HG03460 (cell line): ENCODE measurements at regions not wholly inside any gene's neighbourhood (a gene's known extent, or its start where the extent isn't known, plus 50 kb on each side); places are given as distances from the start of the nearest gene placed in this dataset.
"Not testable (repeated sequence)": the region's sequence is repeated elsewhere in the genome, so short reads cannot be mapped to it uniquely, and the experiment has no call there.

Source experiments
- ATAC-seq: cut with Tn5 transposase; IDR thresholded peaks from one replicate; pipeline ENCODE4 v1.9.1; 2021; ENCODE audit not compliant: unreplicated experiment

DNA sequence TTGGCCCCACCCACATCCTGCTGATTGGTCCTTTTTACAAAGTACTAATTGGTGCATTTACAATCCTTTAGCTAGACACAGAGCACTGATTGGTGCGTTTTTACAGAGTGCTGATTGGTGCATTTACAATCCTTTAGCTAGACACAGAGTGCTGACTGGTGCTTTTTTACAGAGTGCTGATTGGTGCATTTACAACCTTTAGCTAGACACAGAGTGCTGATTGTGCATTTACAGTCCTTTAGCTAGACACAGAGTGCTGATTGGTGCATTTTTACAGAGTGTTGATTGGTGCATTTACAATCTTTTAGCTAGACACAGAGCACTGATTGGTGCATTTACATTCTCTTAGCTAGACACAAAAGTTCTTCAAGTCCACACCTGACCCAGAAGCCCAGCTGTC, 144.2 kb upstream of the XIRP2 start:
- not testable (repeated sequence) for ATAC-seq

DNA sequence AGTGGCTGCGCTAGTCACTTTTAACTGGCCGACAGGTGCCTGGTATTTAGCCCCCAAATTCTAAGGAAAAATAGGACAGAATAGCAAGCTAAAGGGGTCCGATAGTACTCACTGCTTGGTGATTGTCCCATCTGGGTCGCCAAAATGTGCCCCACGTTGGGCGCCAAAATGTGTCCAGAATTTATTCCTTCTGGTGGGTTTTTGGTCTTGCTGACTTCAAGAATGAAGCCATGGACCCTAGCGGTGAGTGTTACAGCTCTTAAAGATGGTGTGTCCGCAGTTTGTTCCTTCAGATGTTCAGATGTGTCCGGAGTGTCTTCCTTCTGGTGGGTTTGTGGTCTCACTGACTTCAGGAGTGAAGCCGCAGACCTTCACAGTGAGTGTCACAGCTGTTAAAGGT, 144.8 kb upstream of the XIRP2 start:
- not testable (repeated sequence) for ATAC-seq

DNA sequence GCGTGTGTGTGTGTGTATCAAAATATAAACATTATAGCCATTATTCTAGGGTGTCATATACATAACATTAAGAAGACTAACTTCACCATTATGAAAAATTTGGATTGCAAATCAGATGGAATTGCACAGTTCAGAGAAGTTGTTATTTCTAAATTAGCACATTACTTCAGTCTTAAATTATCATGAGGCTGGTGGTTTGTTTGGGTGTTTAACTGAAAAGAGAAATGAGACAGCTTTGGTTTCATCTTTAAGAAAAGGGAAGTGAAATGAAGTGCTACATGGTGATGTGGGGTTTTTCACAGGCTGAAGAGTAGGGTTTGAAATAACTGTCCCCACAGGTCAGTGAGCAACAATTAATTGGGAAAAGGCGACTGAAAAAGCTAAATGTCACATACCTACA, 161.2 kb upstream of the XIRP2 start:
- ATAC-seq: peak; percentile 99

DNA sequence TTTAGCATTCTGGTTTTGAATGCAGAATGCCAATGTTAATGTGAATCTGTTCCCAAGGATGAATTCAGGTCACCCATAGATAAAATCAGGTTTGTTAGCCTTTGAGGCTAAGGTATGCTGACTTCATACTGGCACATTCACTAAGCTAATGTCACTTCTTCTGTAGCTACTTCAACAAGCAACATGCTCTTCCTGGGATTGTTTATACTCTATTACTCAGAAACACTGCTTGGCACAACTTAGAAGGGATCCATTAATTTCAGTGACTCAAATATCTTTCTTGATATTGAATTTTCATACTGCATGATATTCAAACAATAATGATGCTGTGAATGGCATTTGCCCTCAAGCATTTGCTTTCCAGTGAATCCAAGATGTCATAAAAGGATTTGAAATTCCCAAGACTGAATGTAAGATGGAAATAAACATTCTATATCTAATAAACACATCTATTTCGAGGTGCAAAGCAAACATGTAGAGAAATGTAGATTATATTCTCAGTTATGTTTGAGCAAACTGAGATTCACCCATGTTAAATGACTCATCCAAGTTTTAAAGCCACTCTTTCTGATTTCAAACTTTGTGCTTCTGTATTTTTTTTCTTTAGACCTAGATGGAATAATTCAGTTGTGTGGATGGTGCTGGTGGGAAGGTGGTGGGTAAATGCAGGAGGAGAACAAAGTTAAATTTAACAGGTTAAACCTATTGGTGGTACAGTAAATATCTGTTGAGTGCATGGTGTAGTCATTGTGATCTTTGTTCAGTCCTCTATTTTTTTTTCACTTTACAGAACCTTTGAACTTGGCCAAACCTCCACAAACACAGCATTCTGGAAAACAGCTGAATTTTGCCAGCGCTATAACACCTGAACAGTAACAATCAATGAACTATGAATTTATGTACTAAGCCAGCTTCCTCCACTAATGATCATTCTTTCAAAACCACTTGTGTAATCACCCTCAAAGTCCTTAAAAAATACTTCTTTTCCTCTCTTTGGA, 162.1 kb upstream of the XIRP2 start:
- ATAC-seq: peak; percentile 14

DNA sequence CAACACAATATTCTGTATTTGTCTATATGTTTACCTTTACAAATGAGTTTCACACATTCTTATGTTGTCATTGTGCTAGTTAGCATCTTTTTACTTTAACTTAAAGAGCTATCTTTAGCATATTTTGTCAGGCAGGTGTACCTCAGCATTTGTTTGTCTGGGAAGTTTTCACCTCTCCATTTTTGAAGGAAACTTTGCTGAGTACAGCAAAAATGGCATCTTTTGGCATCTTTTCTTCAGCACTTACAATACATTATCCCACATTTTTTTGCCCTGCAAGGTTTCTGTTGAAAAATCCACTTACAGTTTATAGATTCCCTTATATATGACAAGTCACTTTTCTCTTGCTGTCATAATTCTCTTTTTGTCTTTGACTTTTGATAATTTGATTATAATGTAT, 171.3 kb upstream of the XIRP2 start:
- no peak for ATAC-seq

DNA sequence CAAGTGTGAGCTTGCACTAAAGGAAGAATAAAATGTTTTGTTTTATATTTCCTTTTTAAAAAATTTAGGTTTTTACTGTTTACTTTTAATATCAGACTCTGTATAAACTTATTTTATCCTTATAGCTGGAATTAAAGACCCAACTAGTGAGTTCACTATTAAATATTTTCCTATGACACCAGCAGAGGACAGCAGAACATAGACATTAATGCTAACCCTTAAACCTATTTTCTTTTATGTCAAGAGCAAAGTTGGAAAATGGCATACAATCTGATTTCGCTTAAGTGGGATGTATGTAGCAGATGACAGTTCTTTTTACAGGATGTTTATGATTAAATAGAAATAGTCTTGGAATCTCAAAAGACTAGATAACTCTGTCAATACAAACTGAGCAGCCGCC, 188.2 kb upstream of the XIRP2 start:
- ATAC-seq: no peak

DNA sequence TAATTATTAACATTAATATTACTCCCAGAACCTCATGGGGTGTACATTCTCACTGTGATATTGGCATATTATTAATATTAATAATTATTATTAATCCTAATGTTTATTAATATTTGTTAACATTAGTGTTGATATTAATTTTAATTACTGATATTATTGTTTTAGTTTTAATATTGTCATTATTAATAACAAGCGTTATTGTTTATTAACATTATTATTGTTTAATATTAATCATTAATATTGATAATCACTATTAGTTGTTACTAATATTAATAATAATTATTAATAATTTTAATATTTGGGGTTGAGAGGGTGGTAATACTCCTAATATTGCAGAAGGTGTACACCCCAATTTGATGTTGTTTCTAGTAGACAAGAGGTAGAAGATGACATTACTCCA, 193.1 kb upstream of the XIRP2 start:
- no peak for ATAC-seq

DNA sequence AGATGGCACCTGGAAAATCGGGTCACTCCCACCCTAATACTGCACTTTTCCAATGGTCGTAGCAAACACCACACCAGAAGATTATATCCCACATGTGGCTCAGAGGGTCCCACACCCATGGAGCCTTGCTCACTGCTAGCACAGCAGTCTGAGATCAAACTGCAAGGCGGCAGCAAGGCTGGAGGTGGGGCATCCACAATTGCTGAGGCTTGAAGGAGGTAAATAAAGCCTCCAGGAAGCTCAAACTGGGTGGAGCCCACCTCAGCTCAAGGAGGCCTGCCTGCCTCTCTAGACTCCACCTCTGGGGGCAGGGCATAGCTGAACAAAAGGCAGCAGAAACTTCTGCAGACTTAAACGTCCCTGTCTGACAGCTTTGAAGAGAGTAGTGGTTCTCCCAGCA, 192.0 kb upstream of the SCN7A start:
- ATAC-seq: not testable (repeated sequence)

DNA sequence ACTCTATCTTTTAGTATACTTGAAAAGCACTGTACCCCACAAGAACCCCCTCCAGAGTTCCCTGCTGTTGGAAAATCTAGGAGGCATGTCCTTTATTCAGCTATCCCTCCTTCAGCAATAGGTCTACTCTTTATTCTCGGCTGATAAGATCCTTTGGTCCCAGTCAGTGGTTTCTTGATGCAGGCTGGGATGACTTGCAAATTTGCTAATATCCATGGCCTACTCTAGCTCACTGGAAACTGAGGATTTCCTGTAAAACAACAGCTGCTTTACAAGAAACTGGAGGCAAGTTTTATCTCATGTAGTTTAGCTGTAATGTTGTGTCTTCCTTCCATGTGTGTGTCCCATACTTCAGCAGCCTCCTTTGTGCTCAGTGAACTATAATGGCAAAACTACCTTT, 183.9 kb upstream of the SCN7A start:
- ATAC-seq: no peak

DNA sequence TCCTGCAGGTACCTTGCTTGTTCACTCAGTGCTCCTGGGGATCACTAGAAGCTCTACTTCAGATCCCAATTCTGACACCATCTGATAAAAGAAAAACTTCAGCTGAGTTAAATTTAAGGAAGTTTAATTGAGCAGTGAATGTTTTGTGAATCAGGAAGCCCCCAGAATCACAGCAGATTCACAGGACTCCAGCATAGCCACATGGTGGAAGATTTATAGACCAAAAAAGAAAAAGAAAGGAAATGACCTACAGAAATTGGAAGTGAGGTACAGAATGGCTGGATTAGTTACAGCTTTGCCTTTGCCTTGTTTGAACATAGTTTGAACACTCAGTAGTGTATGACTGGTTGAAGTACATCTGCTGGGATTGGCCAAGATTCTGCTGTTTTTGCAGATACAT, 182.7 kb upstream of the SCN7A start:
- ATAC-seq: no peak

DNA sequence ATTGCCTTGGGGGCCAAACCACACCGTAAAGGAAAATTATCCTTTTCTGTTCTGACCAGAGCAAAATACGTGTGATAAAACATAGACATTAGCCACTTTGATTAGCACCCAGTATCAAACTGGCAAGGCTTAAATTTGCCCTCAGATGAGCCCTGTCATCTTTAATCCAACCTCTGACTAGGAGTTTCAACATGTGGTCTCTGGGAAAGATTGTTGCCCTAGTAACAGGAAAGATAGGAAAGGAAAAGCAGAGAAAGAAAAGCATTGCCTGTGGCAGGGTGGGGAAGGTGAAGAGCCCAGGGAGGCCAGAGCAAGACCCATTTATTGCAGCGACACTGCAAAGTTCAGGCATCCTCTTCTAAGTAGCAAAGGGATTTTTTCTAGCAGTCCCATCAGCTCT, 181.5 kb upstream of the SCN7A start:
- ATAC-seq: no peak

DNA sequence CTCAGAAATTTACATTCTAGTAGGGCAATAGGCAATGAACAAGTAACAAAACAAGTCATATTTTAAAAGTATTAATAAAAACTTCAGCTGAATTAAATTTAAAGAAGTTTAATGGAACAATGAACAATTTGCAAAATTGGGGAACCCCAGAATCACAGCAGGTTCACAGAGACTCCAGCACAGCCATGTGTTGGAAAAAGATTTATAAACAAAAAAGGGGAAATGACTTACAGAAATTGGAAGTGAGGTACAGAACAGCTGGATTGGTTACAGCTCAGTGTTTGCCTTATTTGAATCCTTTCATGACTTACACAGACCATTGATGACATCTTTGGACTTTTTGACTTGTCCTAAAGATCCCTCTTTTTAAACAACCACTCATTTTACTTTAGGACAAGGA, 179.9 kb upstream of the SCN7A start:
- no peak for ATAC-seq

DNA sequence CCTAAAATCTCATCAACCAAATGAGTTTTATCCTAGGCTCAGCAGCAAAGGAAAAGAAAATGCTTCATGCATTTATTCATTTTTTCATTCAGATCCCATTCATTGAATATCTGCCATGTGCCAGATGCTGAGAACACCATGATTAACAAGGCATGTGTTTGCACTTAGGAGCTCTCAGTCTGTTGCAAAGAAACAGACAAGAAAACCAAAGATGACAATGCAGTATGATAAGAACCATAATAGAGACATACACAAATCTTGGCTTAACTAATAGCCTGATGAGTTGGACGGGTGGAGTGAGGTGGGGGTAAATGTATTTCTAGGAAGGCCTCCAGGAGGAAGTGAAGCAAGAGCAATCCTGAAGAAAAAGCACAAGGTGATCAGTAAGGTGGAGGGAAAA, 177.8 kb upstream of the SCN7A start:
- ATAC-seq: no peak

DNA sequence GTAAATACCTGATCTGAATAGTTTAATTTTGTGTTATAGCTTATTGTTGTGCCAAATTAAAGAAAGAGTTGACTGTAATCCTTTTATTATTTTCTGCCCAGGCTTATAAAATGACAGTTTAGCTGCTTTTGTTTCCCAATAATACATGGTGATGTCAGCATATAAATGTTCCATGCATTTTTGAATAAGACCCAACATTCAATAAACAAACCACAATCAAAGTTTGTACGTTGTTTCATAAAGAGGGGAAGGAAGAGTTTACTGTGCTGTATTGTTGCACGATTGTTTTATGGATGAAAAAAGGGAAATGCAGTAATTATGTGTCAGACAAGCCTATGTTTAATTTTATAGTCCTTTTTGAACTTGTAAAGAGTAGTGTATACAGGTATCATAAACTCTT, 177.2 kb upstream of the SCN7A start:
- no peak for ATAC-seq

DNA sequence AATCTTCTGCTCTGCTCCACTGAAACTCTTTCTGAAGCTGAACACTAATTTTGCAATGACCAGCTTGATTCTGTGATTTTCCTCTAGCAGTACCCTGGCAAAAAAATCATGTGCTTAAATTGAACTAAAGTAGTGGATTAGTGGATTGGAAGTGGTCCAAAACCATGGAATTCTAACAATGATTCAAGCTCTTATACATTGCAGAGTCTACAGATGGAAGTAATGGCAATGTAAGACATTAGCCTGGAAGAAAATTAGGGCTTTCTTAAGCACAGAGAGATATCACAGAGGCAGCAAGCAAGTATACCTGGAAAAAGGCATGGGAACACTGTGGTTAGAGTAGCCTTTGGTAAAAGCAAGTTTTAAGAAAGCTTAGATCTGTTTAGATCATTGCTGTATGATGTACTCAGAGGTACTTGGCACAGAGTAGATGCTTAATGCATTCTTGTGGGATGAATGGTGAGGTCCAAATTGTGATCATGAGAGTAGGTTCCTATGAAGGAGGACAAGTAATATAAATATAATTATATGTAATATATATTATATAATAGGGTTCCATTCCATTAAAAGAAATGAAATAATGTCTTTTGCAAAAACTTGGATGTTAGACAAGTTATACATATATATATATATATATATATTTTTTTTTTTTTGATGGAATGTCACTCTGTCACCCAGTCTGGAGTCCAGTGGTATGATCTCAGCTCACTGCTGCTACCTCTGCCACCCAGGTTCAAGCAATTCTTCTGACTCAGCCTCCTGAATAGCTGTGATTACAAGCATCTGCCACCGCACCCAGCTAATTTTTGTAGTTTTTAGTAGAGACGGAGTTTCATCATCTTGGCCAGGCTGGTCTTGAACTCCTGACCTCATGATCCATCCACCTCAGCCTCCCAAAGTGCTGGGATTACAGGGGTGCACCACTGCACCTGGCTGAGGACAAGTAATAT, 172.2 kb upstream of the SCN7A start:
- no peak for ATAC-seq

DNA sequence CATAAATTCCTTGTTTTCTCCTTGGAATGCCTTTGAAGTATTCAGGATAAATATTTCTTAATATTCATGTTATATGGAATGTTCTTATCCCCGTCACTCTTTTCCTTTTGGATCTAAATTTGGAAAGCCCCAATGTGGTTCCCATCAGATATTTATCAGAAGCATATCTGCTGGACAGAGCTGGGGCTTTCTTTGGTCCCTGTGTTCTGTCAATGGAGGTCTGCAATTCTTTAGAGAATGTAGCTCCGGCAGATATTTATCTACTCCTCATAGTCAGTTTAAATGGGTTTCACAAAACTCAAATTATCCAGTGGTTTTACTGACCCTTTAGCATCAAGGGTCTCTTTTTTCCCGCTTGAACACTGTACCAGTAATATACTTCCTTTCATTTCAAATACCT, 167.8 kb upstream of the SCN7A start:
- no peak for ATAC-seq

DNA sequence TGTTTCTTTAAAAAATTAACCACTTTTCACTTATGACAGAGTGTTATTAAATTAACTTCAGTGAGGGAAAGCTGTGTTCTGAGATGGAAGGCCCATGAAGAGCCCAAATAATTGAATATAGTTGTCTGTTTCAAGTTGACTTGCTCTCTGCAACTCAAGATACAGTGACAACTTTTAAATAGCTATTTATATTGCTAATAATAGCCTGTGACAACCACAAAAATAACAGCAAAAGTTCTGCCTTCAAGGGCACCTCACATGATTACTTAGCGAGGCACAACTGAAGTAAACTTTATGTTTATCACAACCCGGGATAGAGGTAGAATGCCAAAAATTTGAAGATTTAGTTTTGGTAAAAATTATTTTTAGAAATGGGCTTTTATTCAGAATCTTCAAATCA, 167.3 kb upstream of the SCN7A start:
- ATAC-seq: no peak

DNA sequence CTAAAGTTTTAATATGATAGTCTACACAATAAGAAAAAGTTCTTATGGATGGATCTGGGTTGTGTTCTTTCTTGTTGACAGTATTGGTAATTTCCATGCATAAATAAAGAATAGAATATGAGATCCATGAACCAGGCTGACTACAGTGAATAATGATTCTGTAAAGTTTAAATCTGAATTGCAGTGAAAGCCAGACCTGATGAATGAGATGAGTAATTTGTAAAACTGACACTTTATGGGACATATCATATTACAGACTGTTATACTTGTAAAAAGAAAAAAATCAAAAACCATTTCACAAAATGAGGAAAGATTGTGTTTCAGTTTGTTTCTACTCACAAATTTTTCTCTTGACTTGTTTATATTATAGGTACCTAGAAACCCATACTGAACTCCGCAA, 164.9 kb upstream of the SCN7A start:
- no peak for ATAC-seq

DNA sequence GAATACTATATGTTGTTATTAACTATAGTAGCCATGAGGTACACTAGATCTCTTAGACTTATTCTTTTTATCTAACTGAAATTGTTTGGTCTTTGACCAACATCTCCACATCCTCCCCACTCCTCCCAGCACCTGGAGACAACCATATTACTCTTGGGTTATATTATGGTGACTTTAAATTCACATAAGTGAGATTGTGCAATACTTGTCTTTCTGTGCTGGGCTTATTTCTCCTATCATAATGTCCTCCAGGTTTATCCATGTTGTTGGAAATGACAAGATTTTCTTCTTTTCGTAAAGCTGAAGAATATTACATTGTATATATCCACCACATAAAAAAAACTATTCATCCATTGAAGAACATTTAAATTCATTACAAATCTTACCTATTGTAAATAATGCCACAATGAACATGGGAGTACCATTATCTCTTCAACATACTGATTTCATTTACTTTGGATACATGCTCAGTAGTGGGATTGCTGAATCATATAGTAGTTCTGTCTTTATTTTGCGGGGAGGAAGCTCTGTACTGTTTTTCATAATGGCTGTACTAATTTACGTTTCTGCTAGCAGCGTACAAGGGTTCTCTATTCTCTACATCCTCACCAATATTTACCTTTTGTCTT, 159.2 kb upstream of the SCN7A start:
- ATAC-seq: no peak

DNA sequence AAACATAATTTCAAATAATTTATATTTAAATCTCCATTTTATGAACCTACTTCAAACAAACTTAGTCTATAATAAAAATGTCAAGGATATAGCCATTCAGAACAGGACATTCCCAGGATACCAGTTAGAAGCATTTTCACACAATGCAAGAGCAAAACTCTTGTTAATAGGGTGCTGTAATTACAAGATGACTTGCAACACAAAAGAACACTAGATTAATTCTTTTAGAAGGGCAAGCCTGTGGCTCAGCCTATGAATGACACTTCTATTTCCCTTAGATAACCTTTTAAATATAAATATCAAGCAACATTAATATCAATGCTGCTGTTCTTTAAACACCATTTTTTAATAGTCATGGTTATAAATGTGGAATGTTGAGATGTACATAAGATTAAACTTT, 157.9 kb upstream of the SCN7A start:
- no peak for ATAC-seq

DNA sequence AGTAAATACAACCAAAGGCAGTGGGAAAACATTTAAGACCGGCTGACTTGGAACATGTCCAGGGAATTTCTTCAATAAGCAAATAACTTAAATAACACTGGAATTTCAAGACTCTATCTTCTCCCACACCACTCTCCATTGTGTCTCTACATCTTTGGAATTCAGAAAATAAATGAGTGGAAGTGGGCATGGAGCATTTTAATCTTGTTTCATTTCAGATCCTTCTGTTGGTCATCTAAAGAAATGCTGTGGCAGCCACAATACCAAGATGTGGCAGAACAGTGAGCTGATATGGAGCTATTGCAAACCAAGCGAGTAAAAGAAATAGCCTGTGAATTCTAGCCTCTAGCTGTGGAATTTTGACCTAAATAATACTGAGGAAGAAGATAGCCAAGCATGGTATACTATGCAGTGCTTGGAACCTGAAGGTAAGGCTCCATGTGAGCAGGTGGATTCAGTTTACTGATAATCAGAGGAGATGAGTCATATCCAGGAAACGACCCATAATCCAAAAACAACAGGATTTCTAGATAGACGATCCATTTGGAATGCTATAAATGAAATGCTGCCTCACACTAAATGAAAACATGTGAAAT, 157.1 kb upstream of the SCN7A start:
- no peak for ATAC-seq
